ENCODE measurements at regions not wholly inside any gene's neighbourhood (a gene's known extent, or its start where the extent isn't known, plus 50 kb on each side); places are given as distances from the start of the nearest gene placed in this dataset.

DNA sequence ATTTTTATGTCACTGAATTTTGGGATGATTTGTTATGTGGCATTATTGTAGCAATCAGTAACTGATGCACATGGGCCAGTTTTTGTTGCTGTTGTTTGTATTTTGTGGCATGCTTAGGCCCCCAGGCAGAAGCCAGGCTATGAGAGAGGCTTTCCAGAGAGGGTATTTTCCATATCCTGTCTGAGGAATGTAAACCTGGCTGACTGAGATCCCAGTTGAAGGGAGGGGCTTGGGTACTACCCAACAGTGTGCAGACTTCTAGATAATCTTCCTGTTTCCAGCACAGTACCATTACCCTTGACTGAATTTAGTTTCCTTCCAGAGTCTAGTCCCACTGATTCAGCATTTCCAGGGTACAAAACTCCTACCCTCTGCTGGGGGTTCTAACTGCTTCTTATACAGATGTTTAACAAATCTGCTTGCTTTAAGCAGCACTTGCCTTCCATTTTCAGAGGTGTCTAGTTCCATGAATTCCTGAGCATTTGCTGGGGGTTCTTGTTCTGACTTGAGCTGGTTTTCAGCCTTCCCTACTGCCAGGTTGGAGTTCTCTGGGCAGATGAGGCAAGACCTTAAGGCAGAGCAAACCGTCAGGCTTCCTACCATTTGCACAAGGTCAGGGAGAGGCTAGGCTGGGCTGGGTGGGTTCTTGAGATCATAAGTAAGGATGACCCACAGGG is 104.7 kb upstream of the EGFL6 start:
- no peak for DNase-seq (ENCODE audit: low read depth, low spot score)
- Histone ChIP-seq H3K36me3 (ENCODE audit: control insufficient read depth in 2 of 2, insufficient read depth in 2 of 2, low read length in 1 of 2) (no peaks in the 10 kb centered on the region), H3K4me3 (no peak overlapping the region), H3K9ac (ENCODE audit: control insufficient read depth, insufficient read depth, low read length) (no peak overlapping the region), H3K27ac (ENCODE audit: control insufficient read depth, insufficient read depth) (no peak overlapping the region), H3K4me2 (ENCODE audit: control insufficient read depth, insufficient read depth) (no peak overlapping the region), H3K4me1 (ENCODE audit: control insufficient read depth, insufficient read depth, low read length) (no peaks in the 10 kb centered on the region), H2AFZ (ENCODE audit: control insufficient read depth, low read depth, low read length) (no peak overlapping the region), H3K9me3 (replicated peaks; ENCODE audit: control insufficient read depth, insufficient read depth, low read length) (peaks cover 4% of the 10 kb centered on the region; the same call in 2 of the 3 replicates), H3K27me3 (replicated peaks in 1 of 2; ENCODE audit: control insufficient read depth in 2 of 2, insufficient read depth in 2 of 2, low read length in 1 of 2) (no peaks in the 10 kb centered on the region), H4K20me1 (ENCODE audit: control insufficient read depth, insufficient read depth) (no peaks in the 10 kb centered on the region), H3K79me2 (ENCODE audit: control insufficient read depth, insufficient read depth, low read length) (no peaks in the 10 kb centered on the region)
- CTCF ChIA-PET: no interaction called here
- SMC1A ChIA-PET (ENCODE audit: uncharacterized antibody, unreplicated experiment): interaction anchor here (1.5 to 1.8 kb wide), 3 partner anchors 10 to 16 kb away, joined by 3 to 4 read pairs (median 4); no protein-coding TSS in a partner anchor
- intact Hi-C loops (cut with micrococcal nuclease; ENCODE audit: unreplicated experiment) (no loop called here), in situ Hi-C loops (cut with MboI) (no loop called here)
- RAD21 ChIA-PET (ENCODE audit: unreplicated experiment): interaction anchor here (0.6 kb wide), 1 partner anchor 72 kb away, joined by 3 read pairs; no protein-coding TSS in a partner anchor
- POLR2A ChIA-PET: interaction anchor here (0.6 kb wide), 1 partner anchor 152 kb away, joined by 4 read pairs; no protein-coding TSS in a partner anchor
- no peak for TF ChIP-seq SREBF2 (IDR thresholded peaks at IDR 0.05; ENCODE audit: low read length)
- no peak for TF ChIP-seq CBFB (IDR thresholded peaks at IDR 0.05; ENCODE audit: low read depth)
- TF ChIP-seq MTA2 (IDR thresholded peaks at IDR 0.05; ENCODE audit: low read depth): no peak
- no peak for TF ChIP-seq HDAC6 (IDR thresholded peaks at IDR 0.05; ENCODE audit: unreplicated experiment)
- TF ChIP-seq CEBPB (IDR thresholded peaks at IDR 0.05; ENCODE audit: borderline replicate concordance in 1 of 2, low read depth in 2 of 2, low read length in 2 of 2): no peak
- no peak for TF ChIP-seq IRF3 (IDR thresholded peaks at IDR 0.05)
- no peak for TF ChIP-seq NR2C2 (IDR thresholded peaks at IDR 0.05; ENCODE audit: borderline replicate concordance, control insufficient read depth, insufficient read length, low read depth)
- TF ChIP-seq DPF2 (IDR thresholded peaks at IDR 0.05): no peak
- no peak for TF ChIP-seq MTA3 (IDR thresholded peaks at IDR 0.05; ENCODE audit: borderline replicate concordance, low read length)
- 38% methylated on average over 1 of the region's 1 CpG for WGBS (ENCODE audit: insufficient coverage, insufficient replicate concordance, low lambda C conversion rate, missing lambda C conversion rate)
- BruUV-seq (replicated peaks): no TSS peak
- no peak for ATAC-seq
- FAIRE-seq: no peak
